B cell (primary cell): ENCODE measurements at regions not wholly inside any gene's neighbourhood (a gene's known extent, or its start where the extent isn't known, plus 50 kb on each side); places are given as distances from the start of the nearest gene placed in this dataset.

Experiments
- ATAC-seq: fragments of 200-7000 bp; cut with Tn5 transposase; one replicate; pipeline ENCODE4 v1.10.0; 2021; ENCODE audit warnings: low read depth, mild to moderate bottlenecking, moderate number of reproducible peaks, moderate library complexity
- CTCF ChIA-PET: fragments of 350-600 bp; sonication (Branson Sonifier 250); formaldehyde crosslinking; loops from one replicate; lab custom pipeline; 2021; ENCODE audit warnings: antibody characterized with exemption, inconsistent platforms; lab: Charles Lee
- POLR2A ChIA-PET: fragments of 350-600 bp; sonication (Branson Sonifier 250); formaldehyde crosslinking; loops from one replicate; lab custom pipeline; 2021; ENCODE audit warnings: antibody characterized with exemption; lab: Charles Lee
- DNase-seq: peaks from one replicate; pipeline ENCODE4 v3.0.0; 2013
- H2AFZ ChIP-seq: 2 replicates; pipeline ENCODE4 v1.6.1; 2012; ENCODE audit warnings: mild to moderate bottlenecking, low read depth, low read length; ENCODE audit not compliant: insufficient read depth, poor library complexity, severe bottlenecking
- H3K27ac ChIP-seq, 2 donors: 1 replicate in 1 of 2; 2 replicates in 1 of 2; pipeline ENCODE4 v1.5.1; 2012 to 2013; ENCODE audit warnings: low read length in 2 of 2, mild to moderate bottlenecking in 2 of 2, moderate library complexity in 1 of 2
- H3K27me3 ChIP-seq, 4 experiments: fragments of 200-600 bp in 1 of 4; sonication (generic) in 1 of 4; replicated peaks in 1 of 4; 1 replicate in 2 of 4; 2 replicates in 2 of 4; pipeline versions ENCODE4 v1.6.1 to v1.7.0; 2013 to 2016; ENCODE audit warnings: low read length in 3 of 4, mild to moderate bottlenecking in 2 of 4, mixed read lengths in 1 of 4, moderate library complexity in 1 of 4; ENCODE audit not compliant: insufficient read depth in 4 of 4, control insufficient read depth in 3 of 4; ENCODE audit errors: control extremely low read depth in 1 of 4
- H3K36me3 ChIP-seq, 2 experiments: replicated peaks in 1 of 2; 1 replicate in 1 of 2; 2 replicates in 1 of 2; pipeline versions ENCODE4 v1.6.1 to v1.7.1; 2013; ENCODE audit warnings: low read length in 1 of 2; ENCODE audit not compliant: insufficient read depth in 2 of 2, control insufficient read depth in 1 of 2; ENCODE audit errors: control extremely low read depth in 1 of 2, extremely low read depth in 1 of 2
- H3K4me1 ChIP-seq, 2 donors: fragments of 200-600 bp in 1 of 2; sonication (generic) in 1 of 2; 1 replicate in 1 of 2; 2 replicates in 1 of 2; pipeline versions ENCODE4 v1.5.1 to v1.6.1; 2013 to 2017; ENCODE audit warnings: low read length in 2 of 2; ENCODE audit not compliant: control insufficient read depth in 2 of 2, insufficient read depth in 2 of 2
- H3K4me2 ChIP-seq: replicated peaks from 2 replicates; pipeline ENCODE3; 2012; ENCODE audit warnings: mild to moderate bottlenecking, low read depth, low read length; ENCODE audit not compliant: poor library complexity, severe bottlenecking
- H3K4me3 ChIP-seq, 5 experiments: fragments of 200-600 bp in 1 of 5; sonication (generic) in 1 of 5; 1 replicate in 3 of 5; 2 replicates in 2 of 5; pipeline versions ENCODE4 v1.5.1 to v1.7.0; 2011 to 2016; ENCODE audit warnings: low read length in 4 of 5, mild to moderate bottlenecking in 4 of 5, low read depth in 2 of 5, control low read depth in 1 of 5, moderate library complexity in 1 of 5; ENCODE audit not compliant: insufficient read depth in 1 of 5; ENCODE audit errors: control extremely low read depth in 1 of 5, extremely low read depth in 1 of 5
- H3K79me2 ChIP-seq: fragments of 200-600 bp; sonication (generic); one replicate; pipeline ENCODE4 v1.6.0; 2016; ENCODE audit warnings: low read length; ENCODE audit not compliant: control insufficient read depth, insufficient read depth
- H3K9ac ChIP-seq: fragments of 200-600 bp; sonication (generic); 2 replicates; pipeline ENCODE4 v1.6.1; 2017; ENCODE audit warnings: mild to moderate bottlenecking, low read length, moderate library complexity
- H3K9me3 ChIP-seq, 3 donors: one replicate each; pipeline versions ENCODE4 v1.6.1 to v1.7.1; 2013; ENCODE audit warnings: low read length in 2 of 3; ENCODE audit not compliant: control insufficient read depth in 2 of 3, insufficient read depth in 1 of 3; ENCODE audit errors: control extremely low read depth in 1 of 3
- H4K20me1 ChIP-seq: 2 replicates; pipeline ENCODE4 v1.6.0; 2012; ENCODE audit warnings: mild to moderate bottlenecking, low read length; ENCODE audit not compliant: insufficient read depth, control insufficient read depth, poor library complexity, severe bottlenecking
- H3K27ac Mint-ChIP-seq: one replicate; pipeline ENCODE4 v1.8.0; 2021; ENCODE audit warnings: mixed read lengths
- H3K27me3 Mint-ChIP-seq: one replicate; pipeline ENCODE4 v1.8.0; 2021; ENCODE audit warnings: mixed read lengths
- H3K4me1 Mint-ChIP-seq: one replicate; pipeline ENCODE4 v1.8.0; 2021; ENCODE audit warnings: mixed read lengths
- H3K4me3 Mint-ChIP-seq: one replicate; pipeline ENCODE4 v1.8.0; 2021; ENCODE audit warnings: mixed read lengths
- H3K9me3 Mint-ChIP-seq: one replicate; pipeline ENCODE4 v1.8.0; 2022; ENCODE audit warnings: mixed read lengths; ENCODE audit not compliant: insufficient read depth
- EZH2 ChIP-seq: IDR thresholded peaks from 2 replicates; pipeline ENCODE4 v1.6.1; 2012; ENCODE audit warnings: borderline replicate concordance, low read depth, mild to moderate bottlenecking, moderate library complexity, low read length; ENCODE audit not compliant: insufficient read depth, poor library complexity, severe bottlenecking
- WGBS: methylation state at CpG from one replicate; pipeline ENCODE4 v1.1.5; 2013; ENCODE audit warnings: missing lambda C conversion rate; ENCODE audit not compliant: insufficient coverage; 5-methylcytosine and 5-hydroxymethylcytosine counted together
- intact Hi-C: fragments of 100-400 bp; cut with micrococcal nuclease; formaldehyde crosslinking; loops from one replicate; pipeline ENCODE4 v1.10.0; 2022
- TF ChIP-seq, protein P1 (sequence below): fragments of 200-600 bp; IDR thresholded peaks from one replicate; pipeline ENCODE4 v1.8.0; 2022; ENCODE audit warnings: antibody characterized with exemption, mild to moderate bottlenecking

DNA sequence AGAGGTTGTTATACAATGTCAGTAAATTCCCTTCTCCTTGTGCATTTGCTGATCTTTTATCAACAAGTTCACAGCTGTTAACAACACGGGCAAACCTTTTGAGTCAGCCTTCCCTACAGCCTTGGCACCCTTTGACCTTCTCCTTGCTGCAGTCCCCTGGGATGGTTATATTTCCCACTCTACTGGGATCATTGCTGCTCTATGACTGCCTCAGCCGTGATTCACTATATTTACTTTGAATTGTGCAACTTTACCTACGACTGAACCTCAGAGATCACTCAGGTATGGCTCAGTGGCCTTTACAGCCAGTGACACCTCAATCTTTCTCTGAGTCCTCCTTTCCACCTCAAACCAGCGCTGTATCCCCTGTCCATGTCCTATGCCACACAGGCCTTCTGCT lies 1293.3 kb downstream of the EPHA7 start:
- 78% methylated on average over 4 of the region's 4 CpGs for WGBS
- Histone ChIP-seq H4K20me1 (no peaks in the 10 kb centered on the region), H3K4me3 (no peak overlapping the region), H2AFZ (no peak overlapping the region), H3K79me2 (no peaks in the 10 kb centered on the region), H3K4me2 (no peak overlapping the region), H3K9ac (no peak overlapping the region), H3K4me1 (no peaks in the 10 kb centered on the region), H3K9me3 (no peaks in the 10 kb centered on the region), H3K27me3 (no peaks in the 10 kb centered on the region), H3K27ac (no peak overlapping the region), H3K36me3 (no peaks in the 10 kb centered on the region)
- Mint-ChIP-seq H3K9me3 (peaks cover 3% of the 10 kb centered on the region), H3K4me3 (no peak overlapping the region), H3K4me1 (no peaks in the 10 kb centered on the region), H3K27me3 (no peaks in the 10 kb centered on the region), H3K27ac (no peak overlapping the region)
- intact Hi-C loops = no loop called here
- ChIA-PET POLR2A (no interaction called here), CTCF (no interaction called here)
- TF ChIP-seq EZH2 = no peak
- TF ChIP-seq, protein P1, sequence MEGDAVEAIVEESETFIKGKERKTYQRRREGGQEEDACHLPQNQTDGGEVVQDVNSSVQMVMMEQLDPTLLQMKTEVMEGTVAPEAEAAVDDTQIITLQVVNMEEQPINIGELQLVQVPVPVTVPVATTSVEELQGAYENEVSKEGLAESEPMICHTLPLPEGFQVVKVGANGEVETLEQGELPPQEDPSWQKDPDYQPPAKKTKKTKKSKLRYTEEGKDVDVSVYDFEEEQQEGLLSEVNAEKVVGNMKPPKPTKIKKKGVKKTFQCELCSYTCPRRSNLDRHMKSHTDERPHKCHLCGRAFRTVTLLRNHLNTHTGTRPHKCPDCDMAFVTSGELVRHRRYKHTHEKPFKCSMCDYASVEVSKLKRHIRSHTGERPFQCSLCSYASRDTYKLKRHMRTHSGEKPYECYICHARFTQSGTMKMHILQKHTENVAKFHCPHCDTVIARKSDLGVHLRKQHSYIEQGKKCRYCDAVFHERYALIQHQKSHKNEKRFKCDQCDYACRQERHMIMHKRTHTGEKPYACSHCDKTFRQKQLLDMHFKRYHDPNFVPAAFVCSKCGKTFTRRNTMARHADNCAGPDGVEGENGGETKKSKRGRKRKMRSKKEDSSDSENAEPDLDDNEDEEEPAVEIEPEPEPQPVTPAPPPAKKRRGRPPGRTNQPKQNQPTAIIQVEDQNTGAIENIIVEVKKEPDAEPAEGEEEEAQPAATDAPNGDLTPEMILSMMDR = no peak
- DNase-seq (no peak), ATAC-seq (no peak)

DNA sequence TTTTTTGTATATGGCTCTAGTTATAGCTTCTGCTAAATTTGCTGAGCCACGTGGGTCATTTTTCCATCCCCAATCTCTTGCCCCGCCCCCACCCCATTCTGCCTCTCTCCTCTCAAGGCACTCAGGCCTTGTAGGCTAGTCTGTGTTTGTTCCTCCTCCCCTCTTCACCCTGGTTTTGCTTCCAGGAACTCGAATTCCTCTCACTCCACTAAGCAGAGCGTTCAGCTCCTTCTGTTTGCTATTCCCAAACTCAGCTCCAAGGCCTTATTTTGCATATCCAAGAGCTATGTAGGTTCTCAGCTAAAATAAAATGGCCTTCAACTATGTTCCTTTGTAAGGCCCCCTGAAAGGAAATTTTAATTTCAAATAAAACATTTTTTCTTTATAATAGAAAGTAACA lies 1293.7 kb downstream of the EPHA7 start:
- no peak overlapping the region for H3K9ac ChIP-seq
- DNase-seq (no peak), ATAC-seq (no peak)
- H3K36me3 ChIP-seq = no peaks in the 10 kb centered on the region
- peaks cover 3% of the 10 kb centered on the region for H3K9me3 Mint-ChIP-seq
- no peaks in the 10 kb centered on the region for H3K9me3 ChIP-seq
- ChIA-PET CTCF (no interaction called here), POLR2A (no interaction called here)
- H3K27ac ChIP-seq = no peak overlapping the region
- no peak overlapping the region for H3K4me3 Mint-ChIP-seq
- H3K27ac Mint-ChIP-seq = no peak overlapping the region
- no peak overlapping the region for H3K4me3 ChIP-seq
- TF ChIP-seq, protein P1 = no peak
- TF ChIP-seq EZH2 = no peak
- no peaks in the 10 kb centered on the region for H3K4me1 Mint-ChIP-seq
- intact Hi-C loops = no loop called here
- H3K27me3 ChIP-seq = no peaks in the 10 kb centered on the region
- no peak overlapping the region for H3K4me2 ChIP-seq
- no peaks in the 10 kb centered on the region for H3K4me1 ChIP-seq
- no peaks in the 10 kb centered on the region for H3K27me3 Mint-ChIP-seq
- H3K79me2 ChIP-seq = no peaks in the 10 kb centered on the region
- 81% methylated on average over 3 of the region's 4 CpGs for WGBS
- H2AFZ ChIP-seq = no peak overlapping the region
- H4K20me1 ChIP-seq = no peaks in the 10 kb centered on the region
